HEK293 (cell line): ENCODE measurements at regions not wholly inside any gene's neighbourhood (a gene's known extent, or its start where the extent isn't known, plus 50 kb on each side); places are given as distances from the start of the nearest gene placed in this dataset.

Source experiments
- CTCF ChIA-PET: fragments of 350-600 bp; formaldehyde crosslinking; extraction: SDS; loops from one replicate; lab custom pipeline; 2021; ENCODE audit warnings: antibody characterized with exemption; lab: Yijun Ruan, JAX
- POLR2A ChIA-PET: fragments of 300-600 bp; formaldehyde crosslinking; extraction: SDS; loops from one replicate; lab custom pipeline; 2020; ENCODE audit warnings: antibody characterized with exemption, inconsistent platforms; lab: Yijun Ruan, JAX
- H3K27ac ChIP-seq: fragments of 200-500 bp; sonication (Bioruptor generic); 2 replicates; pipeline ENCODE4 v1.5.1; 2014; ENCODE audit warnings: low read depth, low read length, control low read depth, inconsistent platforms; ENCODE audit errors: extremely low read depth
- H3K36me3 ChIP-seq, 2 experiments: fragments of 200-500 bp in 1 of 2; sonication (Bioruptor generic) in 1 of 2; 1 replicate in 1 of 2; 2 replicates in 1 of 2; pipeline ENCODE4 v1.5.1; 2014 to 2017; ENCODE audit warnings: inconsistent platforms in 2 of 2, low read length in 2 of 2; ENCODE audit not compliant: control insufficient read depth in 2 of 2, insufficient read depth in 1 of 2
- H3K4me1 ChIP-seq: fragments of 200-500 bp; sonication (Bioruptor generic); 2 replicates; pipeline ENCODE4 v1.5.1; 2014; ENCODE audit warnings: mild to moderate bottlenecking, low read length, inconsistent platforms; ENCODE audit not compliant: control insufficient read depth, insufficient read depth
- H3K4me3 ChIP-seq: 2 replicates; pipeline ENCODE4 v1.5.1; 2011; ENCODE audit warnings: low read depth, mild to moderate bottlenecking, control low read depth, low read length, moderate library complexity
- H3K9me3 ChIP-seq: fragments of 200-500 bp; sonication (Bioruptor generic); 2 replicates; pipeline ENCODE4 v1.5.1; 2014; ENCODE audit warnings: low read depth, low read length, inconsistent platforms; ENCODE audit not compliant: control insufficient read depth, insufficient read depth
- BCL11B ChIP-seq: fragments of 450-650 bp; formaldehyde crosslinking; IDR thresholded peaks from 2 replicates; pipeline ENCODE4 v1.5.1; 2016; ENCODE audit warnings: low read depth, missing biosample characterization, missing genetic modification characterization
- FEZF1 ChIP-seq: fragments of 450-650 bp; formaldehyde crosslinking; IDR thresholded peaks from 2 replicates; pipeline ENCODE4 v1.5.1; 2016; ENCODE audit warnings: missing biosample characterization, missing genetic modification characterization
- GLI2 ChIP-seq: fragments of 450-650 bp; formaldehyde crosslinking; IDR thresholded peaks from 2 replicates; pipeline ENCODE4; 2017; ENCODE audit warnings: missing biosample characterization, missing genetic modification characterization, low read depth, borderline replicate concordance
- KLF7 ChIP-seq: fragments of 450-650 bp; formaldehyde crosslinking; IDR thresholded peaks from 2 replicates; pipeline ENCODE4 v1.5.1; 2016; ENCODE audit warnings: missing biosample characterization, missing genetic modification characterization, borderline replicate concordance
- KLF9 ChIP-seq: fragments of 450-650 bp; formaldehyde crosslinking; IDR thresholded peaks from 2 replicates; pipeline ENCODE4 v1.5.1; 2016; ENCODE audit warnings: missing biosample characterization, missing genetic modification characterization, low read depth
- OSR2 ChIP-seq: fragments of 450-650 bp; formaldehyde crosslinking; IDR thresholded peaks from 2 replicates; pipeline ENCODE4 v1.5.1; 2016; ENCODE audit warnings: missing biosample characterization, missing genetic modification characterization
- REPIN1 ChIP-seq: fragments of 450-650 bp; formaldehyde crosslinking; IDR thresholded peaks from 2 replicates; pipeline ENCODE4 v1.5.1; 2017; ENCODE audit warnings: missing biosample characterization, missing genetic modification characterization, low read depth
- SCRT2 ChIP-seq: fragments of 450-650 bp; formaldehyde crosslinking; IDR thresholded peaks from 2 replicates; pipeline ENCODE4 v1.5.1; 2016; ENCODE audit warnings: missing biosample characterization, missing genetic modification characterization
- ZBTB1 ChIP-seq: fragments of 450-650 bp; formaldehyde crosslinking; IDR thresholded peaks from 2 replicates; pipeline ENCODE4 v1.5.1; 2016; ENCODE audit warnings: missing biosample characterization, missing genetic modification characterization
- ZEB2 ChIP-seq: fragments of 450-650 bp; formaldehyde crosslinking; IDR thresholded peaks from 2 replicates; pipeline ENCODE4 v1.5.1; 2016; ENCODE audit warnings: missing biosample characterization, missing genetic modification characterization
- ZNF114 ChIP-seq: fragments of 450-650 bp; formaldehyde crosslinking; IDR thresholded peaks from 2 replicates; pipeline ENCODE4 v1.5.0; 2017; ENCODE audit warnings: missing biosample characterization, missing genetic modification characterization
- ZNF248 ChIP-seq: fragments of 450-650 bp; formaldehyde crosslinking; IDR thresholded peaks from 2 replicates; pipeline ENCODE4 v1.5.1; 2017; ENCODE audit warnings: missing biosample characterization, missing genetic modification characterization
- ZNF266 ChIP-seq: fragments of 450-650 bp; formaldehyde crosslinking; IDR thresholded peaks from 2 replicates; pipeline ENCODE4 v1.5.1; 2016; ENCODE audit warnings: missing biosample characterization, missing genetic modification characterization, low read depth
- ZNF311 ChIP-seq: fragments of 450-650 bp; formaldehyde crosslinking; IDR thresholded peaks from 2 replicates; pipeline ENCODE4 v1.5.1; 2017; ENCODE audit warnings: missing biosample characterization, missing genetic modification characterization, borderline replicate concordance
- ZNF521 ChIP-seq: fragments of 450-650 bp; formaldehyde crosslinking; IDR thresholded peaks from 2 replicates; pipeline ENCODE4 v1.5.1; 2017; ENCODE audit warnings: missing biosample characterization, mild to moderate bottlenecking, missing genetic modification characterization
- ZNF544 ChIP-seq: fragments of 450-650 bp; formaldehyde crosslinking; IDR thresholded peaks from 2 replicates; pipeline ENCODE4 v1.5.0; 2017; ENCODE audit warnings: missing biosample characterization, missing genetic modification characterization
- ZNF571 ChIP-seq: fragments of 450-650 bp; formaldehyde crosslinking; IDR thresholded peaks from 2 replicates; pipeline ENCODE4 v1.5.0; 2017; ENCODE audit warnings: missing biosample characterization, missing genetic modification characterization
- ZNF610 ChIP-seq: fragments of 450-650 bp; formaldehyde crosslinking; IDR thresholded peaks from 2 replicates; pipeline ENCODE4 v1.5.1; 2016; ENCODE audit warnings: missing biosample characterization, missing genetic modification characterization, borderline replicate concordance
- ZNF707 ChIP-seq: fragments of 450-650 bp; formaldehyde crosslinking; IDR thresholded peaks from 2 replicates; pipeline ENCODE4 v1.5.1; 2016; ENCODE audit warnings: missing biosample characterization, missing genetic modification characterization
- ZNF791 ChIP-seq: fragments of 450-650 bp; formaldehyde crosslinking; IDR thresholded peaks from 2 replicates; pipeline ENCODE4 v1.5.1; 2016; ENCODE audit warnings: missing biosample characterization, missing genetic modification characterization
- ZSCAN30 ChIP-seq: fragments of 450-650 bp; IDR thresholded peaks from 2 replicates; pipeline ENCODE4 v1.5.1; 2018; ENCODE audit warnings: missing biosample characterization, mild to moderate bottlenecking, missing genetic modification characterization, moderate library complexity
- TF ChIP-seq, protein P1 (sequence below): fragments of 450-650 bp; formaldehyde crosslinking; IDR thresholded peaks from 2 replicates; pipeline ENCODE4 v1.5.1; 2016; ENCODE audit warnings: missing biosample characterization, missing genetic modification characterization
- TF ChIP-seq, protein P2 (sequence below): fragments of 450-650 bp; formaldehyde crosslinking; IDR thresholded peaks from 2 replicates; pipeline ENCODE4 v1.5.1; 2017; ENCODE audit warnings: missing biosample characterization, missing genetic modification characterization
- TF ChIP-seq, protein P3 (sequence below): fragments of 450-650 bp; formaldehyde crosslinking; IDR thresholded peaks from 2 replicates; pipeline ENCODE4 v1.5.1; 2016; ENCODE audit warnings: missing biosample characterization, missing genetic modification characterization, low read depth
- TF ChIP-seq, protein P4 (sequence below): fragments of 450-650 bp; formaldehyde crosslinking; IDR thresholded peaks from 2 replicates; pipeline ENCODE4 v1.5.1; 2016; ENCODE audit warnings: missing biosample characterization, missing genetic modification characterization
- TF ChIP-seq, protein P5 (sequence below): fragments of 450-650 bp; formaldehyde crosslinking; optimal IDR thresholded peaks from 2 replicates; pipeline ENCODE3; 2016; ENCODE audit warnings: missing biosample characterization, mild to moderate bottlenecking, missing genetic modification characterization

DNA sequence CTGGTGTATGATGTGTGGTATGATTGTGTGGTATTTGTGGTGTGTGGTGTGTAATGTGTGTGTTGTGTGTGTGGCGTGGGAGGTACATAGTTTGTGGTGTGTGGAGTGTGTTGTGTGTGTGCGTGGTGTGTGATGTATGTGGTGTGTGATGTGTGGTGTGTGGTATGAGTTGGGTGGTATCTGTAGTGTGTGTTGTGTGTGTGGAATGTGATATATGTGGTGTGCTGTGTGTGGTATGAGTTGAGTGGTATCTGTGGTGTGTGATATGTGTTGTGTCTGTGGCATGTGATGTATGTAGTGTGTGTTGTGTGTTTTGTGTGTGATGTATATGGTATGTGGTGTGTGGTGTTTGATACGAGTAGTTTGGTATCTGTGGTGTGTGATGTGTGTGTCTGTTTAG lies 272.5 kb upstream of the IRX1 start:
- Histone ChIP-seq H3K4me3 (no peak overlapping the region), H3K4me1 (no peaks in the 10 kb centered on the region), H3K36me3 (no peaks in the 10 kb centered on the region), H3K27ac (no peak overlapping the region)
- CTCF ChIA-PET, result no interaction called here
- POLR2A ChIA-PET, result no interaction called here
- TF ChIP-seq ZNF544 (tag by site-specific recombination) (peak; percentile 42; the same call in 1 of the 2 replicates), ZNF248 (tag by site-specific recombination) (0 out of 2 replicates have a peak, but pooled peaks have one; percentile 68), ZNF114 (peak; percentile 4; the same call in 1 of the 2 replicates), REPIN1 (tag by site-specific recombination) (no peak), BCL11B (tag by site-specific recombination) (no peak), SCRT2 (no peak), ZNF610 (tag by site-specific recombination) (no peak), ZNF311 (tag by site-specific recombination) (0 out of 2 replicates have a peak, but pooled peaks have one; percentile 43), ZNF266 (tag by site-specific recombination) (peak; percentile 15; the same call in 1 of the 2 replicates), KLF9 (tag by site-specific recombination) (no peak), ZSCAN30 (tag by site-specific recombination) (no peak), GLI2 (tag by site-specific recombination) (no peak), ZNF521 (tag by site-specific recombination) (peak; percentile 80; the same call in 1 of the 2 replicates), ZNF571 (tag by site-specific recombination) (0 out of 2 replicates have a peak, but pooled peaks have one; percentile 69), OSR2 (tag by site-specific recombination) (no peak), ZEB2 (tag by site-specific recombination) (no peak), ZNF791 (no peak)
- TF ChIP-seq, protein P1, sequence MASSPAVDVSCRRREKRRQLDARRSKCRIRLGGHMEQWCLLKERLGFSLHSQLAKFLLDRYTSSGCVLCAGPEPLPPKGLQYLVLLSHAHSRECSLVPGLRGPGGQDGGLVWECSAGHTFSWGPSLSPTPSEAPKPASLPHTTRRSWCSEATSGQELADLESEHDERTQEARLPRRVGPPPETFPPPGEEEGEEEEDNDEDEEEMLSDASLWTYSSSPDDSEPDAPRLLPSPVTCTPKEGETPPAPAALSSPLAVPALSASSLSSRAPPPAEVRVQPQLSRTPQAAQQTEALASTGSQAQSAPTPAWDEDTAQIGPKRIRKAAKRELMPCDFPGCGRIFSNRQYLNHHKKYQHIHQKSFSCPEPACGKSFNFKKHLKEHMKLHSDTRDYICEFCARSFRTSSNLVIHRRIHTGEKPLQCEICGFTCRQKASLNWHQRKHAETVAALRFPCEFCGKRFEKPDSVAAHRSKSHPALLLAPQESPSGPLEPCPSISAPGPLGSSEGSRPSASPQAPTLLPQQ (tag by site-specific recombination), result no peak
- TF ChIP-seq, protein P2, sequence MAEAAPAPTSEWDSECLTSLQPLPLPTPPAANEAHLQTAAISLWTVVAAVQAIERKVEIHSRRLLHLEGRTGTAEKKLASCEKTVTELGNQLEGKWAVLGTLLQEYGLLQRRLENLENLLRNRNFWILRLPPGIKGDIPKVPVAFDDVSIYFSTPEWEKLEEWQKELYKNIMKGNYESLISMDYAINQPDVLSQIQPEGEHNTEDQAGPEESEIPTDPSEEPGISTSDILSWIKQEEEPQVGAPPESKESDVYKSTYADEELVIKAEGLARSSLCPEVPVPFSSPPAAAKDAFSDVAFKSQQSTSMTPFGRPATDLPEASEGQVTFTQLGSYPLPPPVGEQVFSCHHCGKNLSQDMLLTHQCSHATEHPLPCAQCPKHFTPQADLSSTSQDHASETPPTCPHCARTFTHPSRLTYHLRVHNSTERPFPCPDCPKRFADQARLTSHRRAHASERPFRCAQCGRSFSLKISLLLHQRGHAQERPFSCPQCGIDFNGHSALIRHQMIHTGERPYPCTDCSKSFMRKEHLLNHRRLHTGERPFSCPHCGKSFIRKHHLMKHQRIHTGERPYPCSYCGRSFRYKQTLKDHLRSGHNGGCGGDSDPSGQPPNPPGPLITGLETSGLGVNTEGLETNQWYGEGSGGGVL (tag by site-specific recombination), result 0 out of 2 replicates have a peak, but pooled peaks have one; percentile 7
- TF ChIP-seq, all 188 proteins: peak for 8
- H3K9me3 ChIP-seq, result no peaks in the 10 kb centered on the region

DNA sequence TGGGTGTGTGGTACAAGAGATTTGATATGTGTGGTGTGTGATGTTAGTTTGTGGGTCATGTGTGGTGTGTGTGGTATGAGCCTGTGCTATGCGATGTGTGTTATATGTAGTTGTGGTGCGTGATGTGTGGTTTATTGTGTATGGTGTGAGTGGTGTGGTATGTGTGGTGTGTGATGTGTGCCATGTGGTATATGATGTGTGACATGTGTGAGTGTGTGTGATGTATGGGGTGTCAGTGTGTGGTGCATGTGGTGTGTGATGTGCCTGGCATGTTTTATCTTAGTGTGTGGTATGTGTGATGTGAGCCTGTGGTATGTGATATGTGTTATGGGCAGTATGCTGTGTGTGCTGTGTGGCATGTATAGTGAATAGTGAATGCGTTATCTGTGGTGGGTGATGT lies 273.0 kb upstream of the IRX1 start:
- ChIA-PET CTCF (no interaction called here), POLR2A (no interaction called here)
- Histone ChIP-seq H3K4me1 (no peaks in the 10 kb centered on the region), H3K9me3 (no peaks in the 10 kb centered on the region), H3K27ac (no peak overlapping the region), H3K4me3 (no peak overlapping the region), H3K36me3 (no peaks in the 10 kb centered on the region)
- TF ChIP-seq FEZF1 (tag by site-specific recombination) (no peak), ZNF114 (0 out of 2 replicates have a peak, but pooled peaks have one; percentile 14), ZBTB1 (0 out of 2 replicates have a peak, but pooled peaks have one; percentile 3), ZNF266 (tag by site-specific recombination) (0 out of 2 replicates have a peak, but pooled peaks have one; percentile 5), KLF7 (tag by site-specific recombination) (no peak), ZNF707 (tag by site-specific recombination) (peak; percentile 3; the same call in 1 of the 2 replicates)
- TF ChIP-seq, protein P3, sequence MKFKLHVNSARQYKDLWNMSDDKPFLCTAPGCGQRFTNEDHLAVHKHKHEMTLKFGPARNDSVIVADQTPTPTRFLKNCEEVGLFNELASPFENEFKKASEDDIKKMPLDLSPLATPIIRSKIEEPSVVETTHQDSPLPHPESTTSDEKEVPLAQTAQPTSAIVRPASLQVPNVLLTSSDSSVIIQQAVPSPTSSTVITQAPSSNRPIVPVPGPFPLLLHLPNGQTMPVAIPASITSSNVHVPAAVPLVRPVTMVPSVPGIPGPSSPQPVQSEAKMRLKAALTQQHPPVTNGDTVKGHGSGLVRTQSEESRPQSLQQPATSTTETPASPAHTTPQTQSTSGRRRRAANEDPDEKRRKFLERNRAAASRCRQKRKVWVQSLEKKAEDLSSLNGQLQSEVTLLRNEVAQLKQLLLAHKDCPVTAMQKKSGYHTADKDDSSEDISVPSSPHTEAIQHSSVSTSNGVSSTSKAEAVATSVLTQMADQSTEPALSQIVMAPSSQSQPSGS (tag by site-specific recombination), result 0 out of 2 replicates have a peak, but pooled peaks have one; percentile 4
- TF ChIP-seq, protein P4, sequence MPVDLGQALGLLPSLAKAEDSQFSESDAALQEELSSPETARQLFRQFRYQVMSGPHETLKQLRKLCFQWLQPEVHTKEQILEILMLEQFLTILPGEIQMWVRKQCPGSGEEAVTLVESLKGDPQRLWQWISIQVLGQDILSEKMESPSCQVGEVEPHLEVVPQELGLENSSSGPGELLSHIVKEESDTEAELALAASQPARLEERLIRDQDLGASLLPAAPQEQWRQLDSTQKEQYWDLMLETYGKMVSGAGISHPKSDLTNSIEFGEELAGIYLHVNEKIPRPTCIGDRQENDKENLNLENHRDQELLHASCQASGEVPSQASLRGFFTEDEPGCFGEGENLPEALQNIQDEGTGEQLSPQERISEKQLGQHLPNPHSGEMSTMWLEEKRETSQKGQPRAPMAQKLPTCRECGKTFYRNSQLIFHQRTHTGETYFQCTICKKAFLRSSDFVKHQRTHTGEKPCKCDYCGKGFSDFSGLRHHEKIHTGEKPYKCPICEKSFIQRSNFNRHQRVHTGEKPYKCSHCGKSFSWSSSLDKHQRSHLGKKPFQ (tag by site-specific recombination), result no peak
- TF ChIP-seq, protein P5, sequence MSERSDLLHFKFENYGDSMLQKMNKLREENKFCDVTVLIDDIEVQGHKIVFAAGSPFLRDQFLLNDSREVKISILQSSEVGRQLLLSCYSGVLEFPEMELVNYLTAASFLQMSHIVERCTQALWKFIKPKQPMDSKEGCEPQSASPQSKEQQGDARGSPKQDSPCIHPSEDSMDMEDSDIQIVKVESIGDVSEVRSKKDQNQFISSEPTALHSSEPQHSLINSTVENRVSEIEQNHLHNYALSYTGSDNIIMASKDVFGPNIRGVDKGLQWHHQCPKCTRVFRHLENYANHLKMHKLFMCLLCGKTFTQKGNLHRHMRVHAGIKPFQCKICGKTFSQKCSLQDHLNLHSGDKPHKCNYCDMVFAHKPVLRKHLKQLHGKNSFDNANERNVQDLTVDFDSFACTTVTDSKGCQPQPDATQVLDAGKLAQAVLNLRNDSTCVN (tag by site-specific recombination), result peak; percentile 15
